Caki2 (cell line): ENCODE measurements at regions not wholly inside any gene's neighbourhood (a gene's known extent, or its start where the extent isn't known, plus 50 kb on each side); places are given as distances from the start of the nearest gene placed in this dataset.
"Not testable (repeated sequence)": the region's sequence is repeated elsewhere in the genome, so short reads cannot be mapped to it uniquely, and the experiment has no call there.

Experiments used
- DNase-seq: peaks from one replicate; pipeline ENCODE4 v3.0.0-alpha.2; 2015; ENCODE audit warnings: low read depth
- in situ Hi-C: cut with HindIII; loops from 2 replicates; pipeline ENCODE4 v1.10.0; 2016; ENCODE audit warnings: low sequenced_read_pairs, low pct_unique_long_range_greater_than_20kb, mixed read lengths

GRCh38 chr10:53476650-53477312 lies 704.2 kb upstream of the MBL2 start:
- no peak for DNase-seq

GRCh38 chr10:53469383-53469782 lies 696.8 kb upstream of the MBL2 start:
- in situ Hi-C loops: no loop called here
- DNase-seq: no peak

More at GRCh38 chr10:53476650-53477312, 704.2 kb upstream of the MBL2 start:
- in situ Hi-C loops: no loop called here

- no peak for DNase-seq
- in situ Hi-C loops: no loop called here
These were observed 691.0 kb upstream of the MBL2 start for GRCh38 chr10:53463539-53463938.

- no peak for DNase-seq
These were observed 685.4 kb upstream of the MBL2 start for GRCh38 chr10:53458007-53458406.

GRCh38 chr10:53453196-53453595 lies 680.6 kb upstream of the MBL2 start:
- DNase-seq: no peak
- in situ Hi-C loops: no loop called here

More at GRCh38 chr10:53458007-53458406, 685.4 kb upstream of the MBL2 start:
- in situ Hi-C loops: no loop called here

GRCh38 chr10:53447576-53447975 lies 675.0 kb upstream of the MBL2 start:
- in situ Hi-C loops: no loop called here
- DNase-seq: no peak

- no peak for DNase-seq
These were observed 669.3 kb upstream of the MBL2 start for GRCh38 chr10:53441843-53442242.

GRCh38 chr10:53440601-53441000 lies 668.0 kb upstream of the MBL2 start:
- in situ Hi-C loops: no loop called here
- DNase-seq: no peak

More at GRCh38 chr10:53441843-53442242, 669.3 kb upstream of the MBL2 start:
- in situ Hi-C loops: no loop called here

- DNase-seq, in situ Hi-C loops: not testable (repeated sequence)
These were observed 666.5 kb upstream of the MBL2 start for GRCh38 chr10:53439075-53439474.

GRCh38 chr10:53434413-53434812 lies 661.8 kb upstream of the MBL2 start:
- DNase-seq: no peak
- in situ Hi-C loops: no loop called here

- no peak for DNase-seq
- in situ Hi-C loops: no loop called here
These were observed 659.5 kb upstream of the MBL2 start for GRCh38 chr10:53432035-53432434.

GRCh38 chr10:53430974-53431373 lies 658.4 kb upstream of the MBL2 start:
- DNase-seq: no peak
- in situ Hi-C loops: no loop called here

- in situ Hi-C loops: no loop called here
- DNase-seq: no peak
These were observed 657.7 kb upstream of the MBL2 start for GRCh38 chr10:53430127-53430891.

GRCh38 chr10:53422223-53422888 lies 649.8 kb upstream of the MBL2 start:
- DNase-seq: no peak
- in situ Hi-C loops: no loop called here

- in situ Hi-C loops: no loop called here
- DNase-seq: no peak
These were observed 640.1 kb upstream of the MBL2 start for GRCh38 chr10:53412651-53413050.

- no peak for DNase-seq
- in situ Hi-C loops: no loop called here
These were observed 633.9 kb upstream of the MBL2 start for GRCh38 chr10:53406532-53406931.

- in situ Hi-C loops: no loop called here
- DNase-seq: no peak
These were observed 631.1 kb upstream of the MBL2 start for GRCh38 chr10:53403688-53404087.

- DNase-seq: no peak
- in situ Hi-C loops: no loop called here
These were observed 630.0 kb upstream of the MBL2 start for GRCh38 chr10:53402594-53402993.

- in situ Hi-C loops: no loop called here
- DNase-seq: no peak
These were observed 629.0 kb upstream of the MBL2 start for GRCh38 chr10:53401536-53401935.
